Fibroblast of skin of right biceps (primary cell): ENCODE measurements at regions not wholly inside any gene's neighbourhood (a gene's known extent, or its start where the extent isn't known, plus 50 kb on each side); places are given as distances from the start of the nearest gene placed in this dataset.

ENCODE experiments used
- DNase-seq: peaks from one replicate; pipeline ENCODE4 v3.0.0-alpha.2; 2013

- DNase-seq: no peak
Observed at GRCh38 chr6:85396159-85396808, 53.6 kb upstream of the NT5E start.

GRCh38 chr6:85395746-85396145, 54.1 kb upstream of the NT5E start:
- DNase-seq: no peak

GRCh38 chr6:85394853-85395538, 54.9 kb upstream of the NT5E start:
- DNase-seq: no peak

- DNase-seq: no peak
Observed at GRCh38 chr6:85394199-85394598, 55.7 kb upstream of the NT5E start.

GRCh38 chr6:85392379-85392778, 57.5 kb upstream of the NT5E start:
- no peak for DNase-seq

GRCh38 chr6:85390775-85391174, 59.1 kb upstream of the NT5E start:
- DNase-seq: peak; percentile 29

- no peak for DNase-seq
Observed at GRCh38 chr6:85390105-85390728, 59.7 kb upstream of the NT5E start.

GRCh38 chr6:85389151-85389797, 60.6 kb upstream of the NT5E start:
- DNase-seq: no peak

GRCh38 chr6:85388531-85388930, 61.4 kb upstream of the NT5E start:
- no peak for DNase-seq

- no peak for DNase-seq
Observed at GRCh38 chr6:85385636-85386315, 64.1 kb upstream of the NT5E start.

- no peak for DNase-seq
Observed at GRCh38 chr6:85383042-85383441, 66.8 kb upstream of the NT5E start.

- no peak for DNase-seq
Observed at GRCh38 chr6:85382541-85382940, 67.3 kb upstream of the NT5E start.

GRCh38 chr6:85372915-85373270, 77.0 kb upstream of the NT5E start:
- no peak for DNase-seq

- peak; percentile 22 for DNase-seq
Observed at GRCh38 chr6:85372188-85372914, 77.5 kb upstream of the NT5E start.

GRCh38 chr6:85368631-85369030, 81.3 kb upstream of the NT5E start:
- no peak for DNase-seq

GRCh38 chr6:85364344-85364743, 85.5 kb upstream of the NT5E start:
- peak; percentile 82 for DNase-seq

- no peak for DNase-seq
Observed at GRCh38 chr6:85363870-85364269, 86.0 kb upstream of the NT5E start.

GRCh38 chr6:85362652-85363310, 87.1 kb upstream of the NT5E start:
- peak; percentile 23 for DNase-seq

GRCh38 chr6:85361643-85362014, 88.3 kb upstream of the NT5E start:
- no peak for DNase-seq

GRCh38 chr6:85360794-85361642, 88.9 kb upstream of the NT5E start:
- peak; percentile 98 for DNase-seq

GRCh38 chr6:85357651-85358050, 92.2 kb upstream of the NT5E start:
- DNase-seq: no peak
